ENCODE measurements at regions not wholly inside any gene's neighbourhood (a gene's known extent, or its start where the extent isn't known, plus 50 kb on each side); places are given as distances from the start of the nearest gene placed in this dataset.

GRCh38 chr3:46114323-46114988 is 87.2 kb upstream of the XCR1 start:
- no peak for DNase-seq
- no peak overlapping the region for H3K4me3 ChIP-seq
- TF ChIP-seq CTCF (IDR thresholded peaks at IDR 0.05) (no peak), EP300 (IDR thresholded peaks at IDR 0.05) (no peak), POLR2AphosphoS5 (IDR thresholded peaks at IDR 0.05) (no peak), POLR2A (IDR thresholded peaks at IDR 0.05) (no peak)
- H3K9me3 ChIP-seq, result no peaks in the 10 kb centered on the region
- peaks cover 0 to 29% (median 4%) of the 10 kb centered on the region in 4 donors for H3K4me1 ChIP-seq
- H3K27me3 ChIP-seq, result no peaks in the 10 kb centered on the region
- H3K27ac ChIP-seq, result peak overlapping the region in 4 of 5 donors; percentile 12 to 68 (median 64)
- intact Hi-C loops (cut with DNase I; ENCODE audit: low total_unique reads), result no loop called here
- no peaks in the 10 kb centered on the region for H3K36me3 ChIP-seq
- WGBS, 5 donors, result 6 to 52% (median 29%) methylated on average over 1 of the region's 1 CpG

- DNase-seq, result no peak
- TF ChIP-seq CTCF (IDR thresholded peaks at IDR 0.05) (no peak), EP300 (IDR thresholded peaks at IDR 0.05) (no peak), POLR2AphosphoS5 (IDR thresholded peaks at IDR 0.05) (no peak), POLR2A (IDR thresholded peaks at IDR 0.05) (no peak)
- H3K36me3 ChIP-seq, result no peaks in the 10 kb centered on the region
- H3K4me1 ChIP-seq, result peaks cover 0 to 35% (median 4%) of the 10 kb centered on the region in 4 donors
- H3K27me3 ChIP-seq, result no peaks in the 10 kb centered on the region
- H3K4me3 ChIP-seq, result no peak overlapping the region
- H3K27ac ChIP-seq, result peak overlapping the region in 4 of 5 donors; percentile 12 to 68 (median 57)
- intact Hi-C loops (cut with DNase I; ENCODE audit: low total_unique reads), result no loop called here
- 92 to 99% (median 97%) methylated on average over 4 of the region's 4 CpGs for WGBS, 5 donors
- H3K9me3 ChIP-seq, result no peaks in the 10 kb centered on the region
Observed at GRCh38 chr3:46113608-46114007, 86.3 kb upstream of the XCR1 start.

- 67 to 97% (median 80%) methylated on average over 3 of the region's 3 CpGs for WGBS, 5 donors
- no peak for DNase-seq
- Histone ChIP-seq H3K4me3 (no peak overlapping the region), H3K4me1 (peaks cover 0 to 35% (median 4%) of the 10 kb centered on the region in 4 donors), H3K27me3 (no peaks in the 10 kb centered on the region), H3K9me3 (no peaks in the 10 kb centered on the region), H3K36me3 (no peaks in the 10 kb centered on the region), H3K27ac (peak overlapping the region in 1 of 5 donors; percentile 54)
- no peak for TF ChIP-seq POLR2AphosphoS5 (IDR thresholded peaks at IDR 0.05)
- TF ChIP-seq EP300 (IDR thresholded peaks at IDR 0.05), result no peak
- TF ChIP-seq CTCF (IDR thresholded peaks at IDR 0.05), result no peak
- TF ChIP-seq POLR2A (IDR thresholded peaks at IDR 0.05), result no peak
- intact Hi-C loops (cut with DNase I; ENCODE audit: low total_unique reads), result no loop called here
Observed at GRCh38 chr3:46112984-46113383, 85.7 kb upstream of the XCR1 start.

- TF ChIP-seq POLR2A (IDR thresholded peaks at IDR 0.05) (no peak), POLR2AphosphoS5 (IDR thresholded peaks at IDR 0.05) (no peak), CTCF (IDR thresholded peaks at IDR 0.05) (no peak)
- 70 to 80% (median 74%) methylated on average over 3 of the region's 3 CpGs for WGBS, 5 donors
- Histone ChIP-seq H3K4me1 (peaks cover 0 to 35% (median 4%) of the 10 kb centered on the region in 4 donors), H3K4me3 (no peak overlapping the region), H3K27me3 (no peaks in the 10 kb centered on the region), H3K9me3 (no peaks in the 10 kb centered on the region), H3K36me3 (no peaks in the 10 kb centered on the region), H3K27ac (peak overlapping the region in 1 of 5 donors; percentile 68)
- intact Hi-C loops (cut with DNase I; ENCODE audit: low total_unique reads), result no loop called here
- no peak for DNase-seq
Observed at GRCh38 chr3:46112296-46112695, 85.0 kb upstream of the XCR1 start.
